ENCODE measurements at regions not wholly inside any gene's neighbourhood (a gene's known extent, or its start where the extent isn't known, plus 50 kb on each side); places are given as distances from the start of the nearest gene placed in this dataset.

DNA sequence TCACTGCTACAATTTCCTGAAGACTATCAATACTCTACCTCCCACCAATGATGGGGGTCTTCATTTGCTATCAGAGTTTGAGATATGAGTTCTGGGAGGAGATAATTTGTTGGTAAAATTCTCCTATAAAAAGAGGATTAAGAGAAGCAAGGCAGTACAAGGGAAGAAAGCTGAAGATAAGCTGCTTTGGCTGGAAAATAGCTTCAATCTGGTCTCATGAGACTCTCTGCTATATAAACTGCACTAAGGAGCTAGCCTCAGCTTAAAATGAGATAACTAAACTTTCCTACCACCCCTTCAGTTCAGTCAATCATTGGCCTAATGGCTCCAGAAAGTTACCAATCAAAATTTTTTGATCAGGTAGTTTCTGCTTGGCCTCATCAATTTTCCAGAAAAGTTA is 2105.0 kb downstream of the ARAP2 start:
- TF ChIP-seq, protein P1, sequence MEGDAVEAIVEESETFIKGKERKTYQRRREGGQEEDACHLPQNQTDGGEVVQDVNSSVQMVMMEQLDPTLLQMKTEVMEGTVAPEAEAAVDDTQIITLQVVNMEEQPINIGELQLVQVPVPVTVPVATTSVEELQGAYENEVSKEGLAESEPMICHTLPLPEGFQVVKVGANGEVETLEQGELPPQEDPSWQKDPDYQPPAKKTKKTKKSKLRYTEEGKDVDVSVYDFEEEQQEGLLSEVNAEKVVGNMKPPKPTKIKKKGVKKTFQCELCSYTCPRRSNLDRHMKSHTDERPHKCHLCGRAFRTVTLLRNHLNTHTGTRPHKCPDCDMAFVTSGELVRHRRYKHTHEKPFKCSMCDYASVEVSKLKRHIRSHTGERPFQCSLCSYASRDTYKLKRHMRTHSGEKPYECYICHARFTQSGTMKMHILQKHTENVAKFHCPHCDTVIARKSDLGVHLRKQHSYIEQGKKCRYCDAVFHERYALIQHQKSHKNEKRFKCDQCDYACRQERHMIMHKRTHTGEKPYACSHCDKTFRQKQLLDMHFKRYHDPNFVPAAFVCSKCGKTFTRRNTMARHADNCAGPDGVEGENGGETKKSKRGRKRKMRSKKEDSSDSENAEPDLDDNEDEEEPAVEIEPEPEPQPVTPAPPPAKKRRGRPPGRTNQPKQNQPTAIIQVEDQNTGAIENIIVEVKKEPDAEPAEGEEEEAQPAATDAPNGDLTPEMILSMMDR (conservative IDR thresholded peaks at IDR 0.05; ENCODE audit: low read length), result no peak
- TF ChIP-seq EZH2phosphoT487 (IDR thresholded peaks at IDR 0.05; ENCODE audit: borderline replicate concordance), result no peak

All from Loucy (cell line).